ENCODE measurements at regions not wholly inside any gene's neighbourhood (a gene's known extent, or its start where the extent isn't known, plus 50 kb on each side); places are given as distances from the start of the nearest gene placed in this dataset.

GRCh38 chr14:85257287-85257686 is 272.7 kb upstream of the FLRT2 start:
- H3K27ac ChIP-seq (ENCODE audit: low read length) = no peak overlapping the region
- ChIA-PET CTCF (no interaction called here), POLR2A (no interaction called here)
- Mint-ChIP-seq H3K4me3 (no peak overlapping the region), H3K27ac (no peak overlapping the region), H3K36me3 (no peaks in the 10 kb centered on the region), H3K9me3 (peaks cover 10 to 23% (median 17%) of the 10 kb centered on the region in 3 donors), H3K4me1 (no peaks in the 10 kb centered on the region), H3K27me3 (no peaks in the 10 kb centered on the region)
- no peak overlapping the region for H3K4me3 ChIP-seq (ENCODE audit: control insufficient read depth in 1 of 2, extremely low read depth in 1 of 2, low read length in 1 of 2)
- H3K27me3 ChIP-seq (replicated peaks in 1 of 2; ENCODE audit: control insufficient read depth in 2 of 2, extremely low read depth in 1 of 2, insufficient read depth in 2 of 2, low read length in 1 of 2) = no peaks in the 10 kb centered on the region
- no peaks in the 10 kb centered on the region for H3K4me1 ChIP-seq (ENCODE audit: control insufficient read depth in 1 of 2, extremely low read depth in 1 of 2, insufficient read depth in 2 of 2, low read length in 2 of 2)
- DNase-seq (no peak), ATAC-seq (replicated peaks in 1 of 4) (no peak)
- H3K9me3 ChIP-seq = no peaks in the 10 kb centered on the region
- no peaks in the 10 kb centered on the region for H3K36me3 ChIP-seq (ENCODE audit: control insufficient read depth in 2 of 2, extremely low read depth in 1 of 2, insufficient read depth in 1 of 2, low read length in 1 of 2)

- no peaks in the 10 kb centered on the region for H3K4me1 Mint-ChIP-seq
- no peak for DNase-seq
- Histone ChIP-seq H3K9me3 (no peaks in the 10 kb centered on the region), H3K4me3 (ENCODE audit: control insufficient read depth in 1 of 2, extremely low read depth in 1 of 2, low read length in 1 of 2) (no peak overlapping the region), H3K27me3 (replicated peaks in 1 of 2; ENCODE audit: control insufficient read depth in 2 of 2, extremely low read depth in 1 of 2, insufficient read depth in 2 of 2, low read length in 1 of 2) (no peaks in the 10 kb centered on the region), H3K4me1 (ENCODE audit: control insufficient read depth in 1 of 2, extremely low read depth in 1 of 2, insufficient read depth in 2 of 2, low read length in 2 of 2) (no peaks in the 10 kb centered on the region), H3K27ac (ENCODE audit: low read length) (no peak overlapping the region), H3K36me3 (ENCODE audit: control insufficient read depth in 2 of 2, extremely low read depth in 1 of 2, insufficient read depth in 1 of 2, low read length in 1 of 2) (no peaks in the 10 kb centered on the region)
- ATAC-seq (replicated peaks in 1 of 4) = no peak
- peaks cover 2 to 20% (median 19%) of the 10 kb centered on the region in 3 donors for H3K9me3 Mint-ChIP-seq
- WGBS (ENCODE audit: insufficient coverage) = 100% methylated on average over 1 of the region's 4 CpGs
- no peak overlapping the region for H3K4me3 Mint-ChIP-seq
- ChIA-PET CTCF (no interaction called here), POLR2A (no interaction called here)
- no peaks in the 10 kb centered on the region for H3K27me3 Mint-ChIP-seq
- H3K36me3 Mint-ChIP-seq = no peaks in the 10 kb centered on the region
- H3K27ac Mint-ChIP-seq = no peak overlapping the region
These were observed 265.8 kb upstream of the FLRT2 start for GRCh38 chr14:85263916-85264675.

- no peaks in the 10 kb centered on the region for H3K27me3 ChIP-seq (replicated peaks in 1 of 2; ENCODE audit: control insufficient read depth in 2 of 2, extremely low read depth in 1 of 2, insufficient read depth in 2 of 2, low read length in 1 of 2)
- no peaks in the 10 kb centered on the region for H3K36me3 ChIP-seq (ENCODE audit: control insufficient read depth in 2 of 2, extremely low read depth in 1 of 2, insufficient read depth in 1 of 2, low read length in 1 of 2)
- ChIA-PET POLR2A (no interaction called here), CTCF (no interaction called here)
- no peak for DNase-seq
- no peak overlapping the region for H3K4me3 ChIP-seq (ENCODE audit: control insufficient read depth in 1 of 2, extremely low read depth in 1 of 2, low read length in 1 of 2)
- WGBS (ENCODE audit: insufficient coverage) = no CpG with 5 or more reads among the region's 5 CpGs
- Mint-ChIP-seq H3K36me3 (no peaks in the 10 kb centered on the region), H3K27me3 (no peaks in the 10 kb centered on the region), H3K4me3 (no peak overlapping the region), H3K27ac (no peak overlapping the region), H3K4me1 (no peaks in the 10 kb centered on the region), H3K9me3 (peaks cover 0 to 2% (median 0%) of the 10 kb centered on the region in 3 donors)
- no peak overlapping the region for H3K27ac ChIP-seq (ENCODE audit: low read length)
- H3K9me3 ChIP-seq = no peaks in the 10 kb centered on the region
- ATAC-seq (replicated peaks in 1 of 4) = no peak
- H3K4me1 ChIP-seq (ENCODE audit: control insufficient read depth in 1 of 2, extremely low read depth in 1 of 2, insufficient read depth in 2 of 2, low read length in 2 of 2) = no peaks in the 10 kb centered on the region
These were observed 256.8 kb upstream of the FLRT2 start for GRCh38 chr14:85273099-85273677.

- no peak overlapping the region for H3K4me3 Mint-ChIP-seq
- WGBS (ENCODE audit: insufficient coverage) = no CpG with 5 or more reads among the region's 1 CpG
These were observed 256.0 kb upstream of the FLRT2 start for GRCh38 chr14:85273952-85274351.

GRCh38 chr14:85276161-85276978 is 253.6 kb upstream of the FLRT2 start:
- DNase-seq = no peak

More at GRCh38 chr14:85273952-85274351, 256.0 kb upstream of the FLRT2 start:
- Histone ChIP-seq H3K27ac (ENCODE audit: low read length) (no peak overlapping the region), H3K36me3 (ENCODE audit: control insufficient read depth in 2 of 2, extremely low read depth in 1 of 2, insufficient read depth in 1 of 2, low read length in 1 of 2) (no peaks in the 10 kb centered on the region), H3K9me3 (no peaks in the 10 kb centered on the region), H3K4me3 (ENCODE audit: control insufficient read depth in 1 of 2, extremely low read depth in 1 of 2, low read length in 1 of 2) (no peak overlapping the region), H3K4me1 (ENCODE audit: control insufficient read depth in 1 of 2, extremely low read depth in 1 of 2, insufficient read depth in 2 of 2, low read length in 2 of 2) (no peaks in the 10 kb centered on the region), H3K27me3 (replicated peaks in 1 of 2; ENCODE audit: control insufficient read depth in 2 of 2, extremely low read depth in 1 of 2, insufficient read depth in 2 of 2, low read length in 1 of 2) (no peaks in the 10 kb centered on the region)
- no peaks in the 10 kb centered on the region for H3K27me3 Mint-ChIP-seq
- ChIA-PET POLR2A (no interaction called here), CTCF (no interaction called here)
- no peaks in the 10 kb centered on the region for H3K4me1 Mint-ChIP-seq
- H3K27ac Mint-ChIP-seq = no peak overlapping the region
- no peaks in the 10 kb centered on the region for H3K36me3 Mint-ChIP-seq
- peaks cover 0 to 3% (median 0%) of the 10 kb centered on the region in 3 donors for H3K9me3 Mint-ChIP-seq
- ATAC-seq (replicated peaks in 1 of 4) (no peak), DNase-seq (no peak)

GRCh38 chr14:85276979-85277228 is 253.0 kb upstream of the FLRT2 start:
- Histone ChIP-seq H3K4me3 (ENCODE audit: control insufficient read depth in 1 of 2, extremely low read depth in 1 of 2, low read length in 1 of 2) (no peak overlapping the region), H3K27ac (ENCODE audit: low read length) (no peak overlapping the region), H3K9me3 (no peaks in the 10 kb centered on the region), H3K4me1 (ENCODE audit: control insufficient read depth in 1 of 2, extremely low read depth in 1 of 2, insufficient read depth in 2 of 2, low read length in 2 of 2) (no peaks in the 10 kb centered on the region), H3K27me3 (replicated peaks in 1 of 2; ENCODE audit: control insufficient read depth in 2 of 2, extremely low read depth in 1 of 2, insufficient read depth in 2 of 2, low read length in 1 of 2) (no peaks in the 10 kb centered on the region), H3K36me3 (ENCODE audit: control insufficient read depth in 2 of 2, extremely low read depth in 1 of 2, insufficient read depth in 1 of 2, low read length in 1 of 2) (no peaks in the 10 kb centered on the region)
- DNase-seq (no peak), ATAC-seq (replicated peaks in 1 of 4) (no peak)
- WGBS (ENCODE audit: insufficient coverage) = no CpG with 5 or more reads among the region's 2 CpGs
- H3K9me3 Mint-ChIP-seq = peaks cover 0 to 5% (median 3%) of the 10 kb centered on the region in 3 donors
- H3K4me3 Mint-ChIP-seq = no peak overlapping the region
- H3K36me3 Mint-ChIP-seq = no peaks in the 10 kb centered on the region
- no peaks in the 10 kb centered on the region for H3K4me1 Mint-ChIP-seq
- POLR2A ChIA-PET = interaction anchor here in 1 of 2 donors (0.7 kb wide), 1 partner anchor 168 kb away, joined by 3 read pairs; no protein-coding TSS in a partner anchor
- CTCF ChIA-PET = no interaction called here
- H3K27me3 Mint-ChIP-seq = no peaks in the 10 kb centered on the region
- no peak overlapping the region for H3K27ac Mint-ChIP-seq

More at GRCh38 chr14:85276161-85276978, 253.6 kb upstream of the FLRT2 start:
- Histone ChIP-seq H3K27me3 (replicated peaks in 1 of 2; ENCODE audit: control insufficient read depth in 2 of 2, extremely low read depth in 1 of 2, insufficient read depth in 2 of 2, low read length in 1 of 2) (no peaks in the 10 kb centered on the region), H3K36me3 (ENCODE audit: control insufficient read depth in 2 of 2, extremely low read depth in 1 of 2, insufficient read depth in 1 of 2, low read length in 1 of 2) (no peaks in the 10 kb centered on the region), H3K4me3 (ENCODE audit: control insufficient read depth in 1 of 2, extremely low read depth in 1 of 2, low read length in 1 of 2) (no peak overlapping the region), H3K27ac (ENCODE audit: low read length) (no peak overlapping the region), H3K4me1 (ENCODE audit: control insufficient read depth in 1 of 2, extremely low read depth in 1 of 2, insufficient read depth in 2 of 2, low read length in 2 of 2) (no peaks in the 10 kb centered on the region), H3K9me3 (no peaks in the 10 kb centered on the region)
- Mint-ChIP-seq H3K27ac (no peak overlapping the region), H3K4me3 (no peak overlapping the region), H3K9me3 (peaks cover 0 to 5% (median 3%) of the 10 kb centered on the region in 3 donors), H3K4me1 (no peaks in the 10 kb centered on the region), H3K27me3 (no peaks in the 10 kb centered on the region), H3K36me3 (no peaks in the 10 kb centered on the region)
- ATAC-seq (replicated peaks in 1 of 4) = no peak
- 50% methylated on average over 1 of the region's 5 CpGs for WGBS (ENCODE audit: insufficient coverage)
- POLR2A ChIA-PET = no interaction called here
- CTCF ChIA-PET = no interaction called here
